ENCODE measurements at regions not wholly inside any gene's neighbourhood (a gene's known extent, or its start where the extent isn't known, plus 50 kb on each side); places are given as distances from the start of the nearest gene placed in this dataset.

- TF ChIP-seq, protein P1, sequence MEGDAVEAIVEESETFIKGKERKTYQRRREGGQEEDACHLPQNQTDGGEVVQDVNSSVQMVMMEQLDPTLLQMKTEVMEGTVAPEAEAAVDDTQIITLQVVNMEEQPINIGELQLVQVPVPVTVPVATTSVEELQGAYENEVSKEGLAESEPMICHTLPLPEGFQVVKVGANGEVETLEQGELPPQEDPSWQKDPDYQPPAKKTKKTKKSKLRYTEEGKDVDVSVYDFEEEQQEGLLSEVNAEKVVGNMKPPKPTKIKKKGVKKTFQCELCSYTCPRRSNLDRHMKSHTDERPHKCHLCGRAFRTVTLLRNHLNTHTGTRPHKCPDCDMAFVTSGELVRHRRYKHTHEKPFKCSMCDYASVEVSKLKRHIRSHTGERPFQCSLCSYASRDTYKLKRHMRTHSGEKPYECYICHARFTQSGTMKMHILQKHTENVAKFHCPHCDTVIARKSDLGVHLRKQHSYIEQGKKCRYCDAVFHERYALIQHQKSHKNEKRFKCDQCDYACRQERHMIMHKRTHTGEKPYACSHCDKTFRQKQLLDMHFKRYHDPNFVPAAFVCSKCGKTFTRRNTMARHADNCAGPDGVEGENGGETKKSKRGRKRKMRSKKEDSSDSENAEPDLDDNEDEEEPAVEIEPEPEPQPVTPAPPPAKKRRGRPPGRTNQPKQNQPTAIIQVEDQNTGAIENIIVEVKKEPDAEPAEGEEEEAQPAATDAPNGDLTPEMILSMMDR (IDR thresholded peaks at IDR 0.05): no peak
- TF ChIP-seq POLR2A (IDR thresholded peaks at IDR 0.05): no peak
Observed at GRCh38 chr12:111253213-111253612, 115.7 kb downstream of the PHETA1 start.

Measured in sigmoid colon (tissue), 3 donors.